ENCODE measurements at regions not wholly inside any gene's neighbourhood (a gene's known extent, or its start where the extent isn't known, plus 50 kb on each side); places are given as distances from the start of the nearest gene placed in this dataset.

DNA sequence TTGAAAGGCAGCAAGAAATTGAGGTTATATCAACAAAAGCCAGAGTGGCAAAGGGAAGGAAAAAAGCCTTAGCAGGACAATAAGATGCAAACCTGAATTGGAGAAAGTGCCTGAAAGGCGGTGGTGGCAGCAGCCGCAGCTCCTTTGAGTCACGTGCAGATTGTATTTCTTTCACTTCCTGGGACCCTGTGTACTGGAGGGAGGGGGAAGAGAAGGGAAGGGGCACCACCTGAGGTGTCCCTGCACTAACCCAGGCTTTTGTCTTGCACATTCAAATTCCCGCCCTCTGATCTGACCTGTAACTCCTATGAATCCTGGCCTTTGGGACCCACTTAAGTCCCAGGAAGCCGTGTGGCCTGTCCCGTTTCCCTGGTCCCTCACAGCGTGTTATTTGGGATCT, 326.1 kb upstream of the SKOR2 start:
- no peak for DNase-seq (ENCODE audit: low spot score)
- Histone ChIP-seq H3K36me3 (replicated peaks; ENCODE audit: insufficient read depth, low read depth) (no peaks in the 10 kb centered on the region), H3K27me3 (no peaks in the 10 kb centered on the region), H3K79me2 (no peaks in the 10 kb centered on the region), H3K4me1 (ENCODE audit: insufficient read depth) (no peaks in the 10 kb centered on the region), H3K4me3 (no peak overlapping the region), H3K27ac (no peak overlapping the region), H3K9me2 (replicated peaks; ENCODE audit: insufficient read depth) (no peaks in the 10 kb centered on the region), H3K4me2 (no peak overlapping the region), H3K9me3 (ENCODE audit: low read depth) (no peaks in the 10 kb centered on the region), H2AFZ (no peak overlapping the region), H4K20me1 (ENCODE audit: insufficient read depth, poor library complexity, severe bottlenecking) (no peaks in the 10 kb centered on the region)
- WGBS (ENCODE audit: low lambda C conversion rate, missing lambda C conversion rate), result 55% methylated on average over 7 of the region's 7 CpGs
- TF ChIP-seq EZH2 (IDR thresholded peaks at IDR 0.05; ENCODE audit: borderline replicate concordance), result no peak
- no peak for TF ChIP-seq EZH2phosphoT487 (IDR thresholded peaks at IDR 0.05; ENCODE audit: low read depth, severe bottlenecking, unreplicated experiment)
- TF ChIP-seq, protein P1, sequence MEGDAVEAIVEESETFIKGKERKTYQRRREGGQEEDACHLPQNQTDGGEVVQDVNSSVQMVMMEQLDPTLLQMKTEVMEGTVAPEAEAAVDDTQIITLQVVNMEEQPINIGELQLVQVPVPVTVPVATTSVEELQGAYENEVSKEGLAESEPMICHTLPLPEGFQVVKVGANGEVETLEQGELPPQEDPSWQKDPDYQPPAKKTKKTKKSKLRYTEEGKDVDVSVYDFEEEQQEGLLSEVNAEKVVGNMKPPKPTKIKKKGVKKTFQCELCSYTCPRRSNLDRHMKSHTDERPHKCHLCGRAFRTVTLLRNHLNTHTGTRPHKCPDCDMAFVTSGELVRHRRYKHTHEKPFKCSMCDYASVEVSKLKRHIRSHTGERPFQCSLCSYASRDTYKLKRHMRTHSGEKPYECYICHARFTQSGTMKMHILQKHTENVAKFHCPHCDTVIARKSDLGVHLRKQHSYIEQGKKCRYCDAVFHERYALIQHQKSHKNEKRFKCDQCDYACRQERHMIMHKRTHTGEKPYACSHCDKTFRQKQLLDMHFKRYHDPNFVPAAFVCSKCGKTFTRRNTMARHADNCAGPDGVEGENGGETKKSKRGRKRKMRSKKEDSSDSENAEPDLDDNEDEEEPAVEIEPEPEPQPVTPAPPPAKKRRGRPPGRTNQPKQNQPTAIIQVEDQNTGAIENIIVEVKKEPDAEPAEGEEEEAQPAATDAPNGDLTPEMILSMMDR (IDR thresholded peaks at IDR 0.05; ENCODE audit: poor library complexity), result no peak

DNA sequence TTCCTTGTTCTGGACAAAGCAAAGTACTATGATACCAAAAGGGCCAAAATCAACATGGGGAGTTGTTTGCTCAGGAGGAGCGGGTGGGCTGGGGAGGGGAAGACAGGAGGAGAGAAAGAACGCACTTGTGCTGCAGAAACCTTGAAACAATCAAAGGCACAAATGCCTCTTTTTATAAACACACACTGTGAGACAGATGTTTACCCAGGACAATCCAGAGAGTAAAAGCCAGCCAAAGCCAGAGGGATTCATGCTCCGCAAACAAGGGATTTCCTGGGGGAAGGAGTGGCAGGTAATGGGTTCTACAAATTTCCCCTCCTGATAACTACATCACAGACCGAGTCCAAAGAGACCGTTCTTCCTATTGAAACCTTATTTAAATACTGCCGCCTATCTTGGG, 323.5 kb upstream of the SKOR2 start:
- Histone ChIP-seq H3K79me2 (no peaks in the 10 kb centered on the region), H3K4me3 (no peak overlapping the region), H3K27me3 (peaks cover 9% of the 10 kb centered on the region), H4K20me1 (ENCODE audit: insufficient read depth, poor library complexity, severe bottlenecking) (no peaks in the 10 kb centered on the region), H3K9me3 (ENCODE audit: low read depth) (no peaks in the 10 kb centered on the region), H3K36me3 (replicated peaks; ENCODE audit: insufficient read depth, low read depth) (no peaks in the 10 kb centered on the region), H3K4me1 (ENCODE audit: insufficient read depth) (no peaks in the 10 kb centered on the region), H3K27ac (no peak overlapping the region), H2AFZ (no peak overlapping the region), H3K4me2 (peak overlapping the region; percentile 3), H3K9me2 (replicated peaks; ENCODE audit: insufficient read depth) (no peaks in the 10 kb centered on the region)
- 21% methylated on average over 6 of the region's 6 CpGs for WGBS (ENCODE audit: low lambda C conversion rate, missing lambda C conversion rate)
- peak; percentile 23 for DNase-seq (ENCODE audit: low spot score)
- no peak for TF ChIP-seq EZH2phosphoT487 (IDR thresholded peaks at IDR 0.05; ENCODE audit: low read depth, severe bottlenecking, unreplicated experiment)
- TF ChIP-seq, protein P1 (IDR thresholded peaks at IDR 0.05; ENCODE audit: poor library complexity), result no peak
- no peak for TF ChIP-seq EZH2 (IDR thresholded peaks at IDR 0.05; ENCODE audit: borderline replicate concordance)

DNA sequence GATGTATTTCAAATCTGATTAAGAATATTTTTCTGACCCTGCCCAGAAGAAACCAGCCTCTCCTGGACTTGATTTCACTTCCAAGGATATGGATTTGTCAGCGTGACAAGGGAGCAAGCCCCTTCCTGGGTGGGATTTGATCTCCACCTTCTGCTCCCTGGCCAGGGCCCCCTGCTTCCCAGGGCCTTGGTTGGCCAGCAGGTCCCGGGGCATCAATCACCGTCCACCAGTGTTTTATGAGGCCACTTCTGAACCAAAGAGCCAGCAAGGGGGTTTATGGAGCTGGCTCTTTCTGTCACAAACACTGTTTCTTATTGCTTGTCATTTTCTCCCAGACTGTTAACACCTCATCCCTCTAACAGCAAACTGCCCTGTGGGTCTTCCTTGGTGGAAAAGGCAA, 320.5 kb upstream of the SKOR2 start:
- H3K79me2 ChIP-seq, result no peaks in the 10 kb centered on the region
- H3K27me3 ChIP-seq, result peaks cover 9% of the 10 kb centered on the region
- no peaks in the 10 kb centered on the region for H3K9me3 ChIP-seq (ENCODE audit: low read depth)
- no peak overlapping the region for H3K27ac ChIP-seq
- no peak for DNase-seq (ENCODE audit: low spot score)
- no peak overlapping the region for H3K4me2 ChIP-seq
- H2AFZ ChIP-seq, result no peak overlapping the region
- WGBS (ENCODE audit: low lambda C conversion rate, missing lambda C conversion rate), result 70% methylated on average over 3 of the region's 3 CpGs
- H3K4me1 ChIP-seq (ENCODE audit: insufficient read depth), result no peaks in the 10 kb centered on the region
- no peaks in the 10 kb centered on the region for H3K9me2 ChIP-seq (replicated peaks; ENCODE audit: insufficient read depth)
- TF ChIP-seq EZH2phosphoT487 (IDR thresholded peaks at IDR 0.05; ENCODE audit: low read depth, severe bottlenecking, unreplicated experiment) (no peak), EZH2 (IDR thresholded peaks at IDR 0.05; ENCODE audit: borderline replicate concordance) (no peak)
- TF ChIP-seq, protein P1 (IDR thresholded peaks at IDR 0.05; ENCODE audit: poor library complexity), result no peak
- H4K20me1 ChIP-seq (ENCODE audit: insufficient read depth, poor library complexity, severe bottlenecking), result no peaks in the 10 kb centered on the region
- no peaks in the 10 kb centered on the region for H3K36me3 ChIP-seq (replicated peaks; ENCODE audit: insufficient read depth, low read depth)
- H3K4me3 ChIP-seq, result no peak overlapping the region

DNA sequence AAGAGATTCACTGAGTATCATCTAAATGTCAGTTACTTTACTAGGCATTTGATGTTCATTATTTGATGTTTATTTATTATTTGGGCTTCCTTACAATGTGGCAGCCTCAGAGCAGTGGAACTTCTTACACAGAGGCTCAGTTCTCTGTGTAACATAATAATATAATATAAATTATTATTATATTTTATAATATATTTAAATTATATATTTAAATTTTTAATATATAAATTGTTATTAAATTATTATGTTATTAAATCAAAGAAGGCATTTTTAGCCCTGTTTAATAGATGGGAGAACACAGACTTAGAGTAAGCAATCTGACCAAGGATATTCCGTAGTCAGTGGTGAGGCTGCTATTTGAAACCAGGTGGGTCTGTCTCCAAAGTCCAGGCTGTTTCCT, 315.3 kb upstream of the SKOR2 start:
- no peaks in the 10 kb centered on the region for H3K9me2 ChIP-seq (replicated peaks; ENCODE audit: insufficient read depth)
- DNase-seq (ENCODE audit: low spot score), result no peak
- WGBS (ENCODE audit: low lambda C conversion rate, missing lambda C conversion rate), result 95% methylated on average over 1 of the region's 1 CpG
- no peaks in the 10 kb centered on the region for H4K20me1 ChIP-seq (ENCODE audit: insufficient read depth, poor library complexity, severe bottlenecking)
- H3K36me3 ChIP-seq (replicated peaks; ENCODE audit: insufficient read depth, low read depth), result no peaks in the 10 kb centered on the region
- no peak overlapping the region for H3K4me3 ChIP-seq
- TF ChIP-seq EZH2phosphoT487 (IDR thresholded peaks at IDR 0.05; ENCODE audit: low read depth, severe bottlenecking, unreplicated experiment) (no peak), EZH2 (IDR thresholded peaks at IDR 0.05; ENCODE audit: borderline replicate concordance) (no peak)
- TF ChIP-seq, protein P1 (IDR thresholded peaks at IDR 0.05; ENCODE audit: poor library complexity), result no peak
- peaks cover 9% of the 10 kb centered on the region for H3K27me3 ChIP-seq
- no peak overlapping the region for H3K4me2 ChIP-seq
- H3K27ac ChIP-seq, result no peak overlapping the region
- H3K9me3 ChIP-seq (ENCODE audit: low read depth), result no peaks in the 10 kb centered on the region
- H2AFZ ChIP-seq, result no peak overlapping the region
- no peaks in the 10 kb centered on the region for H3K79me2 ChIP-seq
- no peaks in the 10 kb centered on the region for H3K4me1 ChIP-seq (ENCODE audit: insufficient read depth)

Data from hepatocyte (in vitro differentiated cells).